H1 (cell line): ENCODE measurements at regions not wholly inside any gene's neighbourhood (a gene's known extent, or its start where the extent isn't known, plus 50 kb on each side); places are given as distances from the start of the nearest gene placed in this dataset.

ENCODE experiments used
- CTCF ChIA-PET: fragments of 300-600 bp; sonication (Branson Sonifier 250); formaldehyde crosslinking; loops from one replicate; lab custom pipeline; 2021; ENCODE audit not compliant: partially characterized antibody; lab: Charles Lee
- POLR2A ChIA-PET: fragments of 300-600 bp; sonication (Branson Sonifier 250); formaldehyde crosslinking; loops from one replicate; lab custom pipeline; 2021; ENCODE audit warnings: inconsistent platforms; ENCODE audit not compliant: partially characterized antibody; lab: Charles Lee
- DNase-seq, 2 experiments: peaks; one replicate each; pipeline versions ENCODE4 v3.0.0 to v3.0.0-alpha.2; 2010 to 2022; ENCODE audit warnings: low spot score in 2 of 2, low read depth in 1 of 2, mixed read lengths in 1 of 2
- FAIRE-seq: peaks from 2 replicates; lab custom pipeline; 2011; peaks lifted over from hg19 to GRCh38; lab: Jason Lieb, UNC
- H2AFZ ChIP-seq: 2 replicates; pipeline ENCODE4 v1.8.1; 2012; ENCODE audit warnings: low read length, inconsistent platforms
- H2AK5ac ChIP-seq: 2 replicates; pipeline ENCODE4 v1.6.1; 2013; ENCODE audit warnings: low read depth, low read length
- H2BK120ac ChIP-seq: replicated peaks from 2 replicates; pipeline ENCODE3; 2013; ENCODE audit warnings: low read depth, low read length, inconsistent platforms
- H2BK12ac ChIP-seq: 2 replicates; pipeline ENCODE4 v1.6.1; 2013; ENCODE audit warnings: low read depth, low read length
- H2BK15ac ChIP-seq: 2 replicates; pipeline ENCODE4 v1.6.1; 2013; ENCODE audit warnings: low read length
- H2BK20ac ChIP-seq: 2 replicates; pipeline ENCODE4 v1.6.1; 2013; ENCODE audit warnings: low read length
- H2BK5ac ChIP-seq: 2 replicates; pipeline ENCODE4 v1.6.1; 2013; ENCODE audit warnings: low read depth, low read length
- H3K14ac ChIP-seq: 2 replicates; pipeline ENCODE4 v1.6.1; 2013; ENCODE audit warnings: inconsistent platforms; ENCODE audit not compliant: insufficient read length
- H3K18ac ChIP-seq: 2 replicates; pipeline ENCODE4 v1.6.1; 2013; ENCODE audit warnings: low read length; ENCODE audit errors: extremely low read depth
- H3K23ac ChIP-seq: 2 replicates; pipeline ENCODE4 v1.6.1; 2013; ENCODE audit warnings: inconsistent platforms; ENCODE audit not compliant: insufficient read length
- H3K23me2 ChIP-seq: 2 replicates; pipeline ENCODE4 v1.6.1; 2013; ENCODE audit warnings: low read depth, low read length
- H3K27ac ChIP-seq: 2 replicates; pipeline ENCODE4 v1.6.1; 2011; ENCODE audit warnings: low read depth, low read length, inconsistent platforms
- H3K27me3 ChIP-seq, 4 experiments: replicated peaks in 1 of 4; 1 replicate in 1 of 4; 2 replicates in 3 of 4; pipeline versions ENCODE4 v1.6.1 to v1.8.1; 2011 to 2013; ENCODE audit warnings: low read length in 3 of 4, mild to moderate bottlenecking in 3 of 4, inconsistent platforms in 2 of 4, mixed read lengths in 2 of 4, moderate library complexity in 1 of 4; ENCODE audit not compliant: control insufficient read depth in 3 of 4, insufficient read depth in 3 of 4; ENCODE audit errors: extremely low read depth in 1 of 4
- H3K36me3 ChIP-seq, 4 experiments: 2 replicates each; pipeline versions ENCODE4 v1.6.1 to v1.8.1; 2011 to 2013; ENCODE audit warnings: mild to moderate bottlenecking in 4 of 4, low read length in 3 of 4, moderate library complexity in 2 of 4, control low read depth in 1 of 4, inconsistent platforms in 1 of 4; ENCODE audit not compliant: insufficient read depth in 4 of 4, control insufficient read depth in 2 of 4
- H3K4ac ChIP-seq: replicated peaks from 2 replicates; pipeline ENCODE3; 2013; ENCODE audit warnings: low read length, low read depth, mixed read lengths, inconsistent platforms; ENCODE audit not compliant: insufficient read length
- H3K4me1 ChIP-seq, 4 experiments: replicated peaks in 1 of 4; 1 replicate in 1 of 4; 2 replicates in 3 of 4; pipeline versions ENCODE4 v1.6.1 to v1.8.1; 2011 to 2013; ENCODE audit warnings: low read length in 3 of 4, inconsistent platforms in 2 of 4, mixed read lengths in 1 of 4; ENCODE audit not compliant: insufficient read depth in 4 of 4, control insufficient read depth in 3 of 4
- H3K4me2 ChIP-seq, 2 experiments: 2 replicates each; pipeline versions ENCODE4 v1.6.1 to v1.8.1; 2011 to 2013; ENCODE audit warnings: low read depth in 2 of 2, low read length in 2 of 2, control low read depth in 1 of 2, inconsistent platforms in 1 of 2, mild to moderate bottlenecking in 1 of 2; ENCODE audit not compliant: insufficient read depth in 1 of 2
- H3K4me3 ChIP-seq, 4 experiments: fragments of 200-600, 300-600 bp in 1 of 4; sonication (generic), shearing (Covaris generic), sonication (Bioruptor Twin) in 1 of 4; 2 replicates each; pipeline versions ENCODE4 v1.5.1 to v1.8.1; 2011 to 2016; ENCODE audit warnings: low read length in 4 of 4, low read depth in 3 of 4, control low read depth in 2 of 4, inconsistent platforms in 2 of 4, mild to moderate bottlenecking in 2 of 4, mixed read lengths in 1 of 4, moderate library complexity in 1 of 4; ENCODE audit not compliant: insufficient read depth in 2 of 4; ENCODE audit errors: extremely low read depth in 1 of 4
- H3K56ac ChIP-seq: replicated peaks from 2 replicates; pipeline ENCODE3; 2013; ENCODE audit warnings: low read depth, mild to moderate bottlenecking, mixed read lengths, low read length, inconsistent platforms; ENCODE audit not compliant: insufficient read length
- H3K79me1 ChIP-seq: 2 replicates; pipeline ENCODE4 v1.6.1; 2013; ENCODE audit warnings: low read depth, low read length, control low read depth
- H3K79me2 ChIP-seq, 2 experiments: 2 replicates each; pipeline versions ENCODE4 v1.6.1 to v1.8.1; 2012 to 2013; ENCODE audit warnings: low read length in 2 of 2, mild to moderate bottlenecking in 2 of 2, inconsistent platforms in 1 of 2; ENCODE audit not compliant: insufficient read depth in 2 of 2, control insufficient read depth in 1 of 2
- H3K9ac ChIP-seq, 4 experiments: replicated peaks in 1 of 4; 1 replicate in 1 of 4; 2 replicates in 3 of 4; pipeline versions ENCODE4 v1.6.1 to v1.8.1; 2011 to 2013; ENCODE audit warnings: low read depth in 3 of 4, low read length in 3 of 4, control low read depth in 2 of 4, mild to moderate bottlenecking in 2 of 4, moderate library complexity in 2 of 4, inconsistent platforms in 1 of 4; ENCODE audit errors: extremely low read depth in 1 of 4
- H3K9me3 ChIP-seq, 2 experiments: 2 replicates each; pipeline versions ENCODE4 v1.6.1 to v1.8.1; 2012 to 2013; ENCODE audit warnings: mild to moderate bottlenecking in 2 of 2, moderate library complexity in 2 of 2, control low read depth in 1 of 2, inconsistent platforms in 1 of 2, low read depth in 1 of 2, low read length in 1 of 2, mixed read lengths in 1 of 2; ENCODE audit not compliant: insufficient read depth in 2 of 2
- H4K20me1 ChIP-seq, 2 experiments: replicated peaks in 1 of 2; 2 replicates each; pipeline versions ENCODE3 to v1.8.1; 2011 to 2013; ENCODE audit warnings: inconsistent platforms in 2 of 2, low read length in 2 of 2, mild to moderate bottlenecking in 1 of 2; ENCODE audit not compliant: insufficient read depth in 2 of 2, control insufficient read depth in 1 of 2
- H4K5ac ChIP-seq: 2 replicates; pipeline ENCODE4 v1.6.1; 2013; ENCODE audit warnings: low read length, low read depth, mixed read lengths, inconsistent platforms; ENCODE audit not compliant: insufficient read length
- H4K8ac ChIP-seq: 2 replicates; pipeline ENCODE4 v1.8.0; 2013; ENCODE audit warnings: mild to moderate bottlenecking, moderate library complexity, low read length, inconsistent platforms; ENCODE audit not compliant: insufficient read depth; ENCODE audit errors: extremely low read depth
- H4K91ac ChIP-seq: replicated peaks from 2 replicates; pipeline ENCODE3; 2013; ENCODE audit warnings: low read length, mixed read lengths, inconsistent platforms; ENCODE audit not compliant: insufficient read length
- EZH2 ChIP-seq: fragments of 200-600 bp; sonication (generic); IDR thresholded peaks from 2 replicates; pipeline ENCODE4 v1.7.1; 2012; ENCODE audit warnings: low read depth, mild to moderate bottlenecking, moderate library complexity, low read length, inconsistent platforms; ENCODE audit not compliant: severe bottlenecking
- GABPA ChIP-seq: IDR thresholded peaks from 2 replicates; pipeline ENCODE4 v1.6.1; 2011; ENCODE audit warnings: mild to moderate bottlenecking, low read length, moderate library complexity, borderline replicate concordance; ENCODE audit not compliant: insufficient read depth
- KDM1A ChIP-seq: fragments of 200-600, 300-600 bp; sonication (generic); IDR thresholded peaks from 2 replicates; pipeline ENCODE4 v1.7.1; 2016; ENCODE audit warnings: mild to moderate bottlenecking, low read length, borderline replicate concordance
- MAX ChIP-seq: IDR thresholded peaks from 2 replicates; pipeline ENCODE4 v1.6.1; 2012; ENCODE audit warnings: inconsistent platforms
- RXRA ChIP-seq: IDR thresholded peaks from 2 replicates; pipeline ENCODE4 v1.6.1; 2011; ENCODE audit warnings: low read depth, mild to moderate bottlenecking, low read length, moderate library complexity; ENCODE audit not compliant: insufficient read depth
- SAP30 ChIP-seq: fragments of 300-600 bp; sonication (generic); IDR thresholded peaks from 2 replicates; pipeline ENCODE4 v1.7.1; 2012; ENCODE audit warnings: low read length, moderate library complexity, mild to moderate bottlenecking, inconsistent platforms; ENCODE audit not compliant: insufficient read depth, insufficient replicate concordance
- SP1 ChIP-seq: IDR thresholded peaks from 2 replicates; pipeline ENCODE4 v1.6.1; 2011; ENCODE audit warnings: low read depth, low read length
- SUZ12 ChIP-seq: fragments of 200-600 bp; sonication (generic); IDR thresholded peaks from 2 replicates; pipeline ENCODE4 v1.6.1; 2012; ENCODE audit warnings: mild to moderate bottlenecking, inconsistent platforms, low read length, moderate library complexity, mixed read lengths
- WGBS, 2 experiments: shearing (Covaris generic) in 1 of 2; methylation state at CpG; one replicate each; pipeline versions ENCODE4 v1.1.6 to v1.1.7; 2013 to 2015; ENCODE audit warnings: low lambda C conversion rate in 2 of 2, mixed read lengths in 2 of 2, inconsistent platforms in 1 of 2, low coverage in 1 of 2, missing lambda C conversion rate in 1 of 2; ENCODE audit not compliant: insufficient replicate concordance in 2 of 2, insufficient coverage in 1 of 2, insufficient read length in 1 of 2; ENCODE audit errors: extremely low coverage in 1 of 2, missing lambda C conversion rate in 1 of 2; 5-methylcytosine and 5-hydroxymethylcytosine counted together

GRCh38 chr4:151472297-151472696 is 63.3 kb downstream of the FHIP1A start:
- no peaks in the 10 kb centered on the region for H3K23me2 ChIP-seq
- POLR2A ChIA-PET = no interaction called here
- H3K14ac ChIP-seq = no peak overlapping the region
- H3K56ac ChIP-seq = no peak overlapping the region
- FAIRE-seq (peak; percentile 48), DNase-seq (no peak)
- H4K91ac ChIP-seq = no peak overlapping the region
- H2AK5ac ChIP-seq = no peak overlapping the region
- no peak overlapping the region for H3K4ac ChIP-seq
- H3K27ac ChIP-seq = no peak overlapping the region
- H4K8ac ChIP-seq = no peak overlapping the region
- no peak overlapping the region for H2BK120ac ChIP-seq
- 90% methylated on average over 1 of the region's 1 CpG; no CpG with 5 or more reads in 1 of the 2 experiments for WGBS, 2 experiments
- peaks cover 0 to 83% of the 10 kb centered on the region in 2 experiments; a peak in 3 of 4 replicates for H3K79me2 ChIP-seq
- TF ChIP-seq SUZ12 (no peak), SP1 (no peak), KDM1A (no peak), GABPA (no peak), RXRA (no peak), SAP30 (no peak), EZH2 (no peak), MAX (no peak)
- H4K5ac ChIP-seq = no peak overlapping the region
- no peak overlapping the region for H2BK12ac ChIP-seq
- H3K4me1 ChIP-seq = peaks cover 2 to 11% (median 6%) of the 10 kb centered on the region in 4 experiments; a peak in 4 of 7 replicates
- H3K23ac ChIP-seq = no peak overlapping the region
- H3K79me1 ChIP-seq = peaks cover 2% of the 10 kb centered on the region; the same call in 1 of the 2 replicates
- H4K20me1 ChIP-seq = no peaks in the 10 kb centered on the region
- H3K18ac ChIP-seq = no peak overlapping the region
- no peak overlapping the region for H2BK5ac ChIP-seq
- H2AFZ ChIP-seq = no peak overlapping the region
- no peaks in the 10 kb centered on the region for H3K27me3 ChIP-seq
- no peaks in the 10 kb centered on the region for H3K36me3 ChIP-seq
- H3K9me3 ChIP-seq = no peaks in the 10 kb centered on the region
- H3K9ac ChIP-seq = no peak overlapping the region
- no peak overlapping the region for H2BK20ac ChIP-seq
- H3K4me2 ChIP-seq = no peak overlapping the region
- CTCF ChIA-PET = interaction anchor here (0.7 to 2.7 kb wide), 3 partner anchors 12 to 61 kb away, joined by 3 to 6 read pairs (median 3); no protein-coding TSS in a partner anchor
- no peak overlapping the region for H3K4me3 ChIP-seq
- H2BK15ac ChIP-seq = no peak overlapping the region
